HTR-8/SVneo (cell line): ENCODE measurements at regions not wholly inside any gene's neighbourhood (a gene's known extent, or its start where the extent isn't known, plus 50 kb on each side); places are given as distances from the start of the nearest gene placed in this dataset.
"Not testable (repeated sequence)": the region's sequence is repeated elsewhere in the genome, so short reads cannot be mapped to it uniquely, and the experiment has no call there.

Source experiments
- DNase-seq: peaks from one replicate; pipeline ENCODE4 v3.0.0; 2011; ENCODE audit warnings: low spot score, mixed read lengths; ENCODE audit not compliant: insufficient read length
- FAIRE-seq: peaks from 2 replicates; lab custom pipeline; 2011; peaks lifted over from hg19 to GRCh38; lab: Jason Lieb, UNC

GRCh38 chr22:22817468-22818201 lies 70.0 kb upstream of the IGLL5 start:
- FAIRE-seq, result no peak
- no peak for DNase-seq

- no peak for FAIRE-seq
- DNase-seq, result no peak
Observed at GRCh38 chr22:22818202-22818538, 69.4 kb upstream of the IGLL5 start.

GRCh38 chr22:22818861-22819855 lies 68.5 kb upstream of the IGLL5 start:
- no peak for FAIRE-seq
- no peak for DNase-seq

- FAIRE-seq, result no peak
- no peak for DNase-seq
Observed at GRCh38 chr22:22820076-22820475, 67.5 kb upstream of the IGLL5 start.

- FAIRE-seq (no peak), DNase-seq (no peak)
Observed at GRCh38 chr22:22820626-22821025, 67.0 kb upstream of the IGLL5 start.

- FAIRE-seq (no peak), DNase-seq (no peak)
Observed at GRCh38 chr22:22821340-22821739, 66.3 kb upstream of the IGLL5 start.

- FAIRE-seq (no peak), DNase-seq (no peak)
Observed at GRCh38 chr22:22822106-22822505, 65.5 kb upstream of the IGLL5 start.

GRCh38 chr22:22822553-22822952 lies 65.1 kb upstream of the IGLL5 start:
- DNase-seq, FAIRE-seq: not testable (repeated sequence)

- DNase-seq, result no peak
- FAIRE-seq, result no peak
Observed at GRCh38 chr22:22823131-22823810, 64.3 kb upstream of the IGLL5 start.

GRCh38 chr22:22824340-22825212 lies 63.0 kb upstream of the IGLL5 start:
- no peak for DNase-seq

GRCh38 chr22:22825213-22825593 lies 62.4 kb upstream of the IGLL5 start:
- FAIRE-seq, result no peak
- no peak for DNase-seq

More at GRCh38 chr22:22824340-22825212, 63.0 kb upstream of the IGLL5 start:
- no peak for FAIRE-seq

GRCh38 chr22:22827187-22827939 lies 60.3 kb upstream of the IGLL5 start:
- DNase-seq (no peak), FAIRE-seq (no peak)

GRCh38 chr22:22830193-22830592 lies 57.4 kb upstream of the IGLL5 start:
- FAIRE-seq, result no peak
- no peak for DNase-seq

GRCh38 chr22:22830957-22831688 lies 56.5 kb upstream of the IGLL5 start:
- DNase-seq, result no peak
- no peak for FAIRE-seq

- DNase-seq, result no peak
- no peak for FAIRE-seq
Observed at GRCh38 chr22:22833059-22833458, 54.6 kb upstream of the IGLL5 start.

GRCh38 chr22:22833488-22833887 lies 54.1 kb upstream of the IGLL5 start:
- no peak for FAIRE-seq

GRCh38 chr22:22834204-22834603 lies 53.4 kb upstream of the IGLL5 start:
- no peak for FAIRE-seq
- DNase-seq, result no peak

More at GRCh38 chr22:22833488-22833887, 54.1 kb upstream of the IGLL5 start:
- DNase-seq, result no peak

- no peak for FAIRE-seq
Observed at GRCh38 chr22:22834783-22835182, 52.8 kb upstream of the IGLL5 start.

More at GRCh38 chr22:22834783-22835182, 52.8 kb upstream of the IGLL5 start:
- DNase-seq, result no peak
